Small intestine (tissue), 7 donors: ENCODE measurements at regions not wholly inside any gene's neighbourhood (a gene's known extent, or its start where the extent isn't known, plus 50 kb on each side); places are given as distances from the start of the nearest gene placed in this dataset.
"Not testable (repeated sequence)": the region's sequence is repeated elsewhere in the genome, so short reads cannot be mapped to it uniquely, and the experiment has no call there.

Experiments used
- DNase-seq, 2 donors: peaks; one replicate each; pipeline versions ENCODE4 v3.0.0 to v3.0.0-alpha.2; 2013
- FAIRE-seq: peaks from 2 replicates; lab custom pipeline; 2012; peaks lifted over from hg19 to GRCh38; lab: Jason Lieb, UNC
- H3K27ac ChIP-seq, 3 donors: one replicate each; pipeline ENCODE4 v1.5.1; 2013; ENCODE audit warnings: low read length in 2 of 3, mild to moderate bottlenecking in 2 of 3, control low read depth in 1 of 3, inconsistent platforms in 1 of 3, low read depth in 1 of 3, moderate library complexity in 1 of 3
- H3K27me3 ChIP-seq, 3 donors: one replicate each; pipeline ENCODE4 v1.6.1; 2013; ENCODE audit warnings: low read length in 3 of 3, inconsistent platforms in 1 of 3; ENCODE audit not compliant: control insufficient read depth in 3 of 3, insufficient read depth in 3 of 3
- H3K36me3 ChIP-seq, 3 donors: one replicate each; pipeline ENCODE4 v1.6.1; 2013; ENCODE audit warnings: low read length in 3 of 3, inconsistent platforms in 1 of 3, low read depth in 1 of 3, mild to moderate bottlenecking in 1 of 3, moderate library complexity in 1 of 3; ENCODE audit not compliant: control insufficient read depth in 3 of 3, insufficient read depth in 2 of 3
- H3K4me1 ChIP-seq, 3 donors: one replicate each; pipeline ENCODE4 v1.6.1; 2013; ENCODE audit warnings: low read length in 2 of 3, inconsistent platforms in 1 of 3, low read depth in 1 of 3, mild to moderate bottlenecking in 1 of 3, moderate library complexity in 1 of 3; ENCODE audit not compliant: control insufficient read depth in 3 of 3, insufficient read depth in 2 of 3
- H3K4me3 ChIP-seq, 3 donors: one replicate each; pipeline ENCODE4 v1.5.1; 2013; ENCODE audit warnings: low read length in 3 of 3, control low read depth in 1 of 3, inconsistent platforms in 1 of 3, low read depth in 1 of 3, mild to moderate bottlenecking in 1 of 3, moderate library complexity in 1 of 3
- H3K9me3 ChIP-seq, 2 donors: one replicate each; pipeline ENCODE4 v1.6.1; 2013; ENCODE audit warnings: low read depth in 1 of 2, low read length in 1 of 2; ENCODE audit not compliant: control insufficient read depth in 2 of 2, insufficient read depth in 1 of 2
- WGBS, 3 donors: extraction: QIAGEN DNeasy Blood & Tissue Kit; methylation state at CpG; one replicate each; pipeline ENCODE4 v1.1.7; 2013; 5-methylcytosine and 5-hydroxymethylcytosine counted together
- donor health status: healthy with polysubstance abuse.
- donor health status: control.
- donor health status: control.
- donor health status: Bipolar disorder and iron deficiency.
- donor health status: healthy.

DNA sequence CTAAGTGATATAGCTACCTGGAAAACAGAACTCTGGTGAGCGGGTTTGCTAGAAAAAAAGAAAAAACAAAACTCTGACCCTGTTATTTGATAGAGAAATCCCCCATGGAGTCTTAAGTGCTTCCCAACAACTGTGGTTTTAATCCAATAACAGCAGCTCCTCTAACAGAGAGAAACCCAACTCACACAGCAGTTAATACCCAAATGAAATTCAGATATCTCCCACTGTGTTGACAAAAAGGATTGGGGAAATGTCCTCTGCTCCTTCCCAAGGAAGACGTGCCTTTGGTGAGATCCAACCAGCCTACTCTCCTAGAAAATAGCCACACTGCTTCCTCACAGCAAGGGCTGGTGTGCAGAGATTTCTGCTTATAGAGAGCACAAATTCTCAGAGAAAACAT, 200.4 kb upstream of the FBXL4 start:
- H3K9me3 ChIP-seq: peaks cover 0 to 3% of the 10 kb centered on the region in 2 donors
- FAIRE-seq (no peak), DNase-seq (no peak)
- no peaks in the 10 kb centered on the region for H3K36me3 ChIP-seq
- no peak overlapping the region for H3K27ac ChIP-seq
- H3K27me3 ChIP-seq: no peaks in the 10 kb centered on the region
- 59 to 63% (median 62%) methylated on average over 2 of the region's 2 CpGs for WGBS, 3 donors
- H3K4me1 ChIP-seq: no peaks in the 10 kb centered on the region
- H3K4me3 ChIP-seq: no peak overlapping the region

DNA sequence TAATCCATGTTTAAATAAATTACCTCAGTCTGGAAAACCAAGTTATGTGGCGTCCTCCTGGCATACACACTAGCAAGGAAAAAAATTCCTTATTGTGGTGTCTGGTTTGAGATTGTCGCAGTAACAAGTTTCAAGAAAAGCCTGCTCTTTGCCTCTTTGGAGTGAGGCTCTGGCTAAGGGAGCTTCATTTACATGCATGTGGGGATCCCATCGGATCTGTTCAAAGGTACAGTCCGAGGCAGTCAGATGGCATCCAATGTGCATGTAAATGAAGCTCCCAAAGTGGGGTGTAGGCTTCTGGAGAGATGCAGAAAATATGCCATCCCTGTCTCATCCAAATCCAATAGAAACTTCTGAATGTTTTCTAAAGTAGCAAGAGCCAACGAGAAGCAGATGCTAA, 199.5 kb upstream of the FBXL4 start:
- no peaks in the 10 kb centered on the region for H3K9me3 ChIP-seq
- H3K4me3 ChIP-seq: no peak overlapping the region
- 77 to 81% (median 77%) methylated on average over 5 of the region's 5 CpGs for WGBS, 3 donors
- H3K27ac ChIP-seq: no peak overlapping the region
- FAIRE-seq (no peak), DNase-seq (no peak)
- no peaks in the 10 kb centered on the region for H3K27me3 ChIP-seq
- H3K36me3 ChIP-seq: no peaks in the 10 kb centered on the region
- H3K4me1 ChIP-seq: no peaks in the 10 kb centered on the region

DNA sequence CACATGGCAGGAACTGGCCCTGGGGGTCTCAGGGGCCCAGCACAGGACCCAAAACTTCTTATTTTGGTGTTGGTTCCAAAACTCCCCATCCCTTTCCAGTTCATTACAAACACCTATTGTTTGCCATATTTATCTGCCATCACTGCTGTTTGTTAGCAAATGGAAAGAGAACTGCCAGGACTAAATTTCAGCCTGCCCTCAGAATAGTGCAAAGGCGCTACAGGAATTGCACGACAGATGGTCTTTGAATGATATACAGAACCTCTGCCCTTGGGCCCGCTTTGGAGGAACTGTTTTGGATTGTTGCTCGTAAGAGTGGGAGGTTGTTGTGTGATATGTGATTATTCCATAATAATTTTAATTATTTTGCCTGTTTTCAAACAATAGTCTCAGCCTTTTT, 199.0 kb upstream of the FBXL4 start:
- H3K36me3 ChIP-seq: no peaks in the 10 kb centered on the region
- H3K4me1 ChIP-seq: no peaks in the 10 kb centered on the region
- H3K27ac ChIP-seq: no peak overlapping the region
- DNase-seq (no peak), FAIRE-seq (no peak)
- no peak overlapping the region for H3K4me3 ChIP-seq
- no peaks in the 10 kb centered on the region for H3K9me3 ChIP-seq
- WGBS, 3 donors: 70 to 90% (median 81%) methylated on average over 4 of the region's 4 CpGs
- H3K27me3 ChIP-seq: no peaks in the 10 kb centered on the region

DNA sequence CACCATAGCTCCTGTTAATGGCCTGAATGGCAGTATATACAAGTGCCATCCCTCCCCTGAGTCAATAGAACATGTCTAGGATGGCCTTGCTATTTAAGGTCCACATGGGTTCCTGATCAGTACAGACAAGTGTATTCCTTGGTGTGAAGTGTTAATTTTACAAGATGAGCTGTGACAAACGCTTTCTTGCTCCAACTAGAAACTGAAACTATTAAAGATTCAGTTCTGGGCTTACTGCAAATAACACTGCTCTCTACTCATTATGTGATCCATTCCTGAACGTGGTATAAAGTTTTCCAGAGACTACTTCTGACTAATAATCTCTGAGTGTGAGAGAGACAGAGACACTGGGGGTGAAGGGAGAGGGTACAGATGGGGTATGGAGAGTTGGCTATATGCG, 198.0 kb upstream of the FBXL4 start:
- 31 to 54% (median 37%) methylated on average over 3 of the region's 3 CpGs for WGBS, 3 donors
- Histone ChIP-seq H3K9me3 (no peaks in the 10 kb centered on the region), H3K4me3 (no peak overlapping the region), H3K27ac (no peak overlapping the region), H3K27me3 (no peaks in the 10 kb centered on the region), H3K4me1 (no peaks in the 10 kb centered on the region), H3K36me3 (no peaks in the 10 kb centered on the region)
- DNase-seq (no peak), FAIRE-seq (no peak)

DNA sequence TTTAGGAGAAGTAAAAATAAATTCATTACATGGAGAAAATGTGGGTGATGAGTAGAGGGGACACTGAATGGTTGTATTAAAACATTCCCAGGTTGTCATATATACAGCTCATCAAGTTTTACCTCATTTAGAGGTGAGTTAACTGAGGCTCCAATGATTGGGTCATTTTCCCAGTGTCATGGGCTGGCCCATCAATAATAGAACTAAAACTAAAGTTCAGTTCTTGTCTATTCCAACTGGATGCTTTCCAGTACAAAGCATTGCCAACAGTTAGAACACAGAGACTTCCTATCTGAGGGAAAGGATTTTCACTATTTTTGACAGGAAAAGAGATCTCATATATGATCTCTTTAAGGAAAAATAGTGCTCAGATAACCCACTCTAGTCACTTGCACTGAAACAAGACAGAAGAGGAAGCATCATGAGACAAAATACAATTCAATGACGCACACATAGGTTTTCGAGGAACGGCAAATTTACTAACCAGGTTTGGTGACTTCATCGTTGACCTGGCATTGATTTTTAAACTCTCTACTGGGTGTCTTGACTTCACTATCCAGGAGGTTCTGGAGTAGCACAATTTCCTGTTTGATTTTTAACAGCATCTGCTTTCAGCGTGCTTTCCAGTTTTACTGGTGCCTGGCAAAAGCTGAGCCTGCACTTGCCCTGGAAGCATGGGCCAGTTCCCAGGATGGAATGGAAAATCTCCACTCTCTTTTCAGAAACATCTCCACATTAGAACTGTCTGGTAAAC, 195.5 kb upstream of the FBXL4 start:
- Histone ChIP-seq H3K27me3 (no peaks in the 10 kb centered on the region), H3K27ac (no peak overlapping the region), H3K4me1 (no peaks in the 10 kb centered on the region), H3K4me3 (no peak overlapping the region), H3K36me3 (no peaks in the 10 kb centered on the region), H3K9me3 (no peaks in the 10 kb centered on the region)
- 51 to 72% (median 71%) methylated on average over 5 of the region's 5 CpGs for WGBS, 3 donors
- DNase-seq (no peak), FAIRE-seq (no peak)

DNA sequence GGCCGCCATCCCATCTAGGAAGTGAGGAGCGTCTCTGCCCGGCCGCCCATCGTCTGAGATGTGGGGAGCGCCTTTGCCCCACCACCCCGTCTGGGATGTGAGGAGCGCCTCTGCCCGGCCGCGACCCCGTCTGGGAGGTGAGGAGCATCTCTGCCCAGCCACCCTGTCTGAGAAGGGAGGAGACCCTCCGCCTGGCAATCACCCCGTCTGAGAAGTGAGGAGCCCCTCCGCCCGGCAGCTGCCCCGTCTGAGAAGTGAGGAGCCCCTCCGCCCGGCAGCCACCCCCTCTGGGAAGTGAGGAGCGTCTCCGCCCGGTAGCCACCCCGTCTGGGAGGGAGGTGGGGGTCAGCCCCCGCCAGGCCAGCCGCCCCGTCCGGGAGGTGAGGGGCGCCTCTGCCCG, 194.2 kb upstream of the FBXL4 start:
- WGBS, 3 donors: 89 to 95% (median 90%) methylated on average over 6 to 27 of the region's 29 CpGs
- FAIRE-seq, H3K4me3 ChIP-seq: not testable (repeated sequence)

DNA sequence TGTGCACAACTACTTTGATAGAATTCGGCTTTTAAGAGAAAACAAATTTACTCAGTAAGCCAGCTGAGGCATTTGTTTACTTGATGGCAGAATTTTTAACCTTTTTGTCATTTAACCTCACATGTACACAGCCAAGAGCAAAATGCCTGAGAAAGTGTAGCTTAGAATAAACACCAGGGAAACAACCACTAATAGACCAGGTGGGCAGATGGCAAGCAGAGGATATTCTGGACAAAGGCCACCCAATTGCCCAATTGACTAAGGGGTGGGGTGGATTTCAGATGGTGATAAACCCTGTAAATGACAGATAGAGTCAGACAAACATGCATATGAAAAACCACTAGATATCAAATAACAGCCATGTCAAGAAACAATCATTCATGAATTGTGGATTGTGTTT, 190.7 kb upstream of the FBXL4 start:
- H3K4me1 ChIP-seq: no peaks in the 10 kb centered on the region
- no peaks in the 10 kb centered on the region for H3K9me3 ChIP-seq
- peak; percentile 7 to 25 for DNase-seq
- FAIRE-seq: no peak
- no peaks in the 10 kb centered on the region for H3K27me3 ChIP-seq
- H3K27ac ChIP-seq: no peak overlapping the region
- no peaks in the 10 kb centered on the region for H3K36me3 ChIP-seq
- H3K4me3 ChIP-seq: no peak overlapping the region
- WGBS, 3 donors: 42 to 49% (median 43%) methylated on average over 1 of the region's 1 CpG

More for the DNA sequence above, 194.2 kb upstream of the FBXL4 start:
- H3K36me3 ChIP-seq, DNase-seq, H3K9me3 ChIP-seq, H3K4me1 ChIP-seq, H3K27me3 ChIP-seq, H3K27ac ChIP-seq: not testable (repeated sequence)

DNA sequence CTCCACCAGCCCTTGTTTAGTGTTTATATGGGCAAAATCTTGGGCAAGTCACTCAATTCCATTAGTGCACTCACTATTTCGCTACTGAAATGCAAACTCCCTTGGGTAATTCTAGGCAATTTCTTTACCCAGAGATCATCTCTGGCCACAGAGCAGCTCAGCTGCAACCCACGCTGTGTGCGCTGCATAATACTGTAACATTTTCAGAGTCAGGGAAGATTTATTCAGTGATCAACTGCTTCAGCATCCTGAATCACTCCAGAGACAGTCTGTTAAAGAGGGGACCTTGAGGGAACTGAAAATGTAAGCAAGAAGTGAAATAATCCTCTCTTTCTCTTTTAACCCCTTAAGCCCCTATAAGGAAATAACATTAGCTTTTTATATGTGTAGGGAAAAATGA, 189.6 kb upstream of the FBXL4 start:
- no peaks in the 10 kb centered on the region for H3K4me1 ChIP-seq
- DNase-seq (no peak), FAIRE-seq (no peak)
- H3K27ac ChIP-seq: no peak overlapping the region
- no peak overlapping the region for H3K4me3 ChIP-seq
- WGBS, 3 donors: 81 to 85% (median 85%) methylated on average over 3 of the region's 3 CpGs
- H3K27me3 ChIP-seq: no peaks in the 10 kb centered on the region
- no peaks in the 10 kb centered on the region for H3K36me3 ChIP-seq
- H3K9me3 ChIP-seq: no peaks in the 10 kb centered on the region

DNA sequence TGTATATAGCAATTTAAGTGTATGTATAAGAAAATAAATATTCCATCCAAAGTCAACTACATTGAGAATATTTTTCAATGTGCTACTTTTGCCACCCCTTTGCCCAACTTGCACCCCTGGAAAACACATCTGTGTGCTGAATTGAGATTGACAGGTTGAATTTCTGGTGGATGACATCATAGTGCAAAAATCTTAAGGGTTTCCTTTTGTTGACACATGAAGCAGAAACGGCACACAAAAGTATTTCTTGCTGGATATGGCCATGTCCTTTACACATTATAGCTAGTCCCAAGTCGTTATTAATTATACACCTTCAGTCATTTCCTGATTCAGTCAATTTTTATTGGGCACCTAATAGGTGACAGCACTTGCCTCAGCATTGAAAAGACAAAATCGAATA, 188.7 kb upstream of the FBXL4 start:
- Histone ChIP-seq H3K27ac (no peak overlapping the region), H3K9me3 (no peaks in the 10 kb centered on the region), H3K4me3 (no peak overlapping the region), H3K36me3 (no peaks in the 10 kb centered on the region), H3K4me1 (no peaks in the 10 kb centered on the region), H3K27me3 (no peaks in the 10 kb centered on the region)
- no peak for FAIRE-seq
- DNase-seq: no peak
- 36 to 51% (median 48%) methylated on average over 3 of the region's 3 CpGs for WGBS, 3 donors
